SK-N-SH (cell line): ENCODE measurements at regions not wholly inside any gene's neighbourhood (a gene's known extent, or its start where the extent isn't known, plus 50 kb on each side); places are given as distances from the start of the nearest gene placed in this dataset.

Experiments used
- CHD2 ChIP-seq: fragments of 150-350 bp; IDR thresholded peaks from 2 replicates; pipeline ENCODE4 v1.6.1; 2018; ENCODE audit warnings: low read length; ENCODE audit not compliant: partially characterized antibody
- CTCF ChIP-seq: fragments of 200-600 bp; sonication (generic); IDR thresholded peaks from 2 replicates; pipeline ENCODE4 v1.6.1; 2017; ENCODE audit warnings: antibody characterized with exemption, mild to moderate bottlenecking, moderate library complexity
- EP300 ChIP-seq, 2 experiments: IDR thresholded peaks; 2 replicates each; pipeline versions ENCODE4 v1.4.0 to v1.6.1; 2012; ENCODE audit warnings: borderline replicate concordance in 1 of 2, low read depth in 1 of 2, low read length in 1 of 2
- EZH2phosphoT487 ChIP-seq: fragments of 200-600 bp; sonication (generic); IDR thresholded peaks from 2 replicates; pipeline ENCODE4 v1.6.1; 2017; ENCODE audit warnings: low read depth, mixed run types, mild to moderate bottlenecking, antibody characterized with exemption, moderate library complexity, borderline replicate concordance
- GABPA ChIP-seq: IDR thresholded peaks from 2 replicates; pipeline ENCODE4 v1.4.0; 2012; ENCODE audit warnings: low read depth, mild to moderate bottlenecking
- GATA2 ChIP-seq: sonication (generic); formaldehyde crosslinking; IDR thresholded peaks from 2 replicates; pipeline ENCODE4 v1.5.0; 2020; ENCODE audit warnings: mild to moderate bottlenecking, missing genetic modification reagents
- NFIC ChIP-seq: IDR thresholded peaks from 2 replicates; pipeline ENCODE4 v1.4.0; 2012; ENCODE audit warnings: borderline replicate concordance
- POLR2AphosphoS5 ChIP-seq: IDR thresholded peaks from 2 replicates; pipeline ENCODE4 v1.6.1; 2012; ENCODE audit warnings: low read depth, low read length
- REST ChIP-seq: IDR thresholded peaks from 2 replicates; pipeline ENCODE4 v1.6.1; 2012; ENCODE audit warnings: mild to moderate bottlenecking, low read depth, low read length, moderate library complexity
- RXRA ChIP-seq: IDR thresholded peaks from 2 replicates; pipeline ENCODE4 v1.4.0; 2012; ENCODE audit warnings: low read depth, mild to moderate bottlenecking, borderline replicate concordance
- TEAD4 ChIP-seq: IDR thresholded peaks from 2 replicates; pipeline ENCODE4 v1.4.0; 2012; ENCODE audit warnings: mild to moderate bottlenecking, borderline replicate concordance; ENCODE audit not compliant: insufficient read depth
- USF1 ChIP-seq: IDR thresholded peaks from 2 replicates; pipeline ENCODE4 v1.4.0; 2012; ENCODE audit warnings: low read depth, borderline replicate concordance
- USF2 ChIP-seq: fragments of 150-350 bp; IDR thresholded peaks from 2 replicates; pipeline ENCODE4 v1.6.1; 2017; ENCODE audit warnings: antibody characterized with exemption, low read length, low read depth, borderline replicate concordance

- TF ChIP-seq REST (no peak), CTCF (no peak), USF1 (no peak), POLR2AphosphoS5 (no peak), USF2 (no peak), NFIC (no peak), GABPA (no peak), RXRA (no peak), CHD2 (no peak), GATA2 (CRISPR knock-in tag) (no peak), TEAD4 (no peak), EZH2phosphoT487 (no peak), EP300 (IDR thresholded peaks at IDR 0.05; ENCODE audit: borderline replicate concordance in 1 of 2, low read depth in 1 of 2, low read length in 1 of 2) (no peak)
Measured at GRCh38 chr18:23357996-23358594, 95.0 kb upstream of the RIOK3 start.
